Smooth muscle cell (in vitro differentiated cells): ENCODE measurements at regions not wholly inside any gene's neighbourhood (a gene's known extent, or its start where the extent isn't known, plus 50 kb on each side); places are given as distances from the start of the nearest gene placed in this dataset.

Experiments used
- DNase-seq: peaks from one replicate; lab custom pipeline; 2025; ENCODE audit not compliant: unreplicated experiment; lab: John Stamatoyannopoulos, UW
- H2AFZ ChIP-seq: fragments of 200-600 bp; sonication (generic); 2 replicates; pipeline ENCODE4 v1.6.0; 2016; ENCODE audit warnings: antibody characterized with exemption, low read depth, mild to moderate bottlenecking
- H3F3A ChIP-seq: fragments of 200-600 bp; sonication (generic); 2 replicates; pipeline ENCODE4 v1.6.0; 2017; ENCODE audit warnings: antibody characterized with exemption, low read depth
- H3K27ac ChIP-seq: fragments of 200-600 bp; sonication (generic); 2 replicates; pipeline ENCODE4 v1.5.1; 2016; ENCODE audit warnings: low read depth, mild to moderate bottlenecking
- H3K27me3 ChIP-seq: fragments of 200-600 bp; sonication (generic); 2 replicates; pipeline ENCODE4 v1.6.1; 2016; ENCODE audit warnings: low read depth, mild to moderate bottlenecking
- H3K36me3 ChIP-seq: fragments of 200-600 bp; sonication (generic); 2 replicates; pipeline ENCODE4 v1.5.1; 2016; ENCODE audit warnings: low read depth
- H3K4me1 ChIP-seq: fragments of 200-600 bp; sonication (generic); 2 replicates; pipeline ENCODE4 v1.5.1; 2016; ENCODE audit warnings: low read depth
- H3K4me2 ChIP-seq: fragments of 200-600 bp; sonication (generic); 2 replicates; pipeline ENCODE4 v1.6.0; 2016; ENCODE audit warnings: mild to moderate bottlenecking
- H3K4me3 ChIP-seq: fragments of 200-600 bp; sonication (generic); 2 replicates; pipeline ENCODE4 v1.5.1; 2016; ENCODE audit warnings: mild to moderate bottlenecking
- H3K79me2 ChIP-seq: fragments of 200-600 bp; sonication (generic); 2 replicates; pipeline ENCODE4 v1.6.0; 2016; ENCODE audit warnings: low read depth, mild to moderate bottlenecking
- H3K9ac ChIP-seq: fragments of 200-600 bp; sonication (generic); 2 replicates; pipeline ENCODE4 v1.6.0; 2016; ENCODE audit warnings: low read depth
- H3K9me3 ChIP-seq: fragments of 200-600 bp; sonication (generic); replicated peaks from 2 replicates; pipeline ENCODE4 v1.5.1; 2016; ENCODE audit warnings: low read depth
- H4K20me1 ChIP-seq: fragments of 200-600 bp; sonication (generic); 2 replicates; pipeline ENCODE4 v1.6.0; 2016; ENCODE audit warnings: low read depth
- WGBS: methylation state at CpG from one replicate; pipeline ENCODE4 v1.1.7; 2016; ENCODE audit warnings: low lambda C conversion rate; 5-methylcytosine and 5-hydroxymethylcytosine counted together
- TF ChIP-seq, protein P1 (sequence below): fragments of 200-600 bp; sonication (generic); IDR thresholded peaks from 2 replicates; pipeline ENCODE4 v1.5.1; 2017; ENCODE audit warnings: borderline replicate concordance, mild to moderate bottlenecking, antibody characterized with exemption; ENCODE audit not compliant: insufficient read depth, poor library complexity, severe bottlenecking

DNA sequence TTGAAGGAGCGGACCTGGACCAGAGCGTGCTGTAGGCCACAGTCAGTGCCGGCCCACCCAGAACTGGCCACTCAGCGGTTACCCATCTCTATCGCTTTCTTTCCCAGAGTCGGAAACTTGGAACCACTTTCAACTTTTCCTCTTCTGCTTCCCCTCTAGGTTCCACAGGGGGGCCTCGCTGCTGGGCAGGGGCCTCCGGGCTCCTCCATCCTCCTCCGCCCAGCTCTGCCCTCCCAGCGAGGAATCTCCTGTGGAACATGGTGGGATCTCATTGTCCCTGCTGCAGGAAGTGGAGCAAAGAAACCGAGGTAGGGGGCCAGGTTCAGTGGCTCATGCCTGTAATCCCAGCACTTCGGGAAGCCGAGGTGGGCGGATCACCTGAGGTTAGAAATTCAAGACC lies 139.2 kb downstream of the ETS2 start:
- H3K27ac ChIP-seq, result no peak overlapping the region

DNA sequence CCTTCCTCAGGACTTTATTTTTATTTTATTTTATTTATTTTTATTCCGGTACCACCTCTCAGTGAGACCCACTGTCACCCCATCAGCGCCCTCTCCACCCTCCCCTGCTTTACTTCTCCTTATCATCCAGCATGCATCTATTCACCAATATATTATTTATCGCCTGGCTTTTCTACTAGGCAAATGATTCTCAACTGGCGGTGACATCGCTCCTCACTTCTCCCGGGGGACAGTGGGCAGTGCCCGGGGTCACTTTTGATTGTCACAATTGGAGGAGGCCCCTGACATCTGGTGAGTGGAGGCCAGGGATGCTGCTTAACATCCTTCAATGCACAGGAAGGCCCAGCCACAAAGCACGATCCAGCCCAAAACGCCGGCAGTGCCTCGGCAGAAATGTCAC lies 138.7 kb downstream of the ETS2 start:
- no peak overlapping the region for H2AFZ ChIP-seq
- TF ChIP-seq, protein P1, sequence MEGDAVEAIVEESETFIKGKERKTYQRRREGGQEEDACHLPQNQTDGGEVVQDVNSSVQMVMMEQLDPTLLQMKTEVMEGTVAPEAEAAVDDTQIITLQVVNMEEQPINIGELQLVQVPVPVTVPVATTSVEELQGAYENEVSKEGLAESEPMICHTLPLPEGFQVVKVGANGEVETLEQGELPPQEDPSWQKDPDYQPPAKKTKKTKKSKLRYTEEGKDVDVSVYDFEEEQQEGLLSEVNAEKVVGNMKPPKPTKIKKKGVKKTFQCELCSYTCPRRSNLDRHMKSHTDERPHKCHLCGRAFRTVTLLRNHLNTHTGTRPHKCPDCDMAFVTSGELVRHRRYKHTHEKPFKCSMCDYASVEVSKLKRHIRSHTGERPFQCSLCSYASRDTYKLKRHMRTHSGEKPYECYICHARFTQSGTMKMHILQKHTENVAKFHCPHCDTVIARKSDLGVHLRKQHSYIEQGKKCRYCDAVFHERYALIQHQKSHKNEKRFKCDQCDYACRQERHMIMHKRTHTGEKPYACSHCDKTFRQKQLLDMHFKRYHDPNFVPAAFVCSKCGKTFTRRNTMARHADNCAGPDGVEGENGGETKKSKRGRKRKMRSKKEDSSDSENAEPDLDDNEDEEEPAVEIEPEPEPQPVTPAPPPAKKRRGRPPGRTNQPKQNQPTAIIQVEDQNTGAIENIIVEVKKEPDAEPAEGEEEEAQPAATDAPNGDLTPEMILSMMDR, result no peak
- no peak overlapping the region for H3K4me2 ChIP-seq
- H3F3A ChIP-seq, result peaks cover 5% of the 10 kb centered on the region
- no peaks in the 10 kb centered on the region for H3K9me3 ChIP-seq
- no peak for DNase-seq
- H3K9ac ChIP-seq, result no peak overlapping the region
- no peaks in the 10 kb centered on the region for H3K36me3 ChIP-seq
- H3K4me1 ChIP-seq, result no peaks in the 10 kb centered on the region
- H3K4me3 ChIP-seq, result no peak overlapping the region
- no peaks in the 10 kb centered on the region for H4K20me1 ChIP-seq
- no peaks in the 10 kb centered on the region for H3K27me3 ChIP-seq
- H3K79me2 ChIP-seq, result no peaks in the 10 kb centered on the region
- no peak overlapping the region for H3K27ac ChIP-seq
- 91% methylated on average over 11 of the region's 11 CpGs for WGBS

More for the DNA sequence above, 139.2 kb downstream of the ETS2 start:
- Histone ChIP-seq H4K20me1 (no peaks in the 10 kb centered on the region), H3K4me1 (no peaks in the 10 kb centered on the region), H3K79me2 (no peaks in the 10 kb centered on the region), H3K4me2 (no peak overlapping the region), H3K9me3 (no peaks in the 10 kb centered on the region), H3K4me3 (no peak overlapping the region), H3K36me3 (no peaks in the 10 kb centered on the region), H2AFZ (no peak overlapping the region), H3F3A (peaks cover 5% of the 10 kb centered on the region), H3K9ac (no peak overlapping the region), H3K27me3 (no peaks in the 10 kb centered on the region)
- TF ChIP-seq, protein P1, result no peak
- DNase-seq, result no peak
- 87% methylated on average over 14 of the region's 14 CpGs for WGBS

DNA sequence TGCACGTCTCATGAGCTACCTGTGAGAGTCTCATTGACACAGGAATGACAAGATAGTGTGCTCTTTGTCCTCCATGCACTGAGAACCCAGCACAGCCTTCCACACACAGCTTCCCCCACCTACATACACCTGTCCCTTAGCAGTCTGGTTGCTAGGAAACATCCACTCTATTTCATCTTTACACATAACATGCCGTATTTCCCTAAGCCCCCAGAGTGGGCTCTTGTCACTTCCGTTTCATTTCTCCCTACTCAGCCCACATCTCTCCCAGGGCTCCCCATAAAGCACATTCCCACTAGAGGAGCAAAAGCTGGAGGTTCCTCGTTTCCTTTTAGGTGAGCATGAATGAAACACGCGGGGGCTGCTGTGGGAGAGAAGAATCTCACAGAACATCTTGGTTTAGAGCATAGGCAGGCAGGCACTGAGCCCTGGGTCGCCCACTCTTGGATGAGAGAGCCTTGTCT lies 137.1 kb downstream of the ETS2 start:
- Histone ChIP-seq H3K4me3 (no peak overlapping the region), H3K79me2 (no peaks in the 10 kb centered on the region), H4K20me1 (no peaks in the 10 kb centered on the region), H2AFZ (no peak overlapping the region), H3F3A (peaks cover 5% of the 10 kb centered on the region), H3K9ac (no peak overlapping the region), H3K27ac (no peak overlapping the region), H3K36me3 (no peaks in the 10 kb centered on the region), H3K4me1 (no peaks in the 10 kb centered on the region), H3K4me2 (no peak overlapping the region), H3K9me3 (no peaks in the 10 kb centered on the region), H3K27me3 (no peaks in the 10 kb centered on the region)
- TF ChIP-seq, protein P1, result no peak
- no peak for DNase-seq
- WGBS, result 97% methylated on average over 7 of the region's 7 CpGs

DNA sequence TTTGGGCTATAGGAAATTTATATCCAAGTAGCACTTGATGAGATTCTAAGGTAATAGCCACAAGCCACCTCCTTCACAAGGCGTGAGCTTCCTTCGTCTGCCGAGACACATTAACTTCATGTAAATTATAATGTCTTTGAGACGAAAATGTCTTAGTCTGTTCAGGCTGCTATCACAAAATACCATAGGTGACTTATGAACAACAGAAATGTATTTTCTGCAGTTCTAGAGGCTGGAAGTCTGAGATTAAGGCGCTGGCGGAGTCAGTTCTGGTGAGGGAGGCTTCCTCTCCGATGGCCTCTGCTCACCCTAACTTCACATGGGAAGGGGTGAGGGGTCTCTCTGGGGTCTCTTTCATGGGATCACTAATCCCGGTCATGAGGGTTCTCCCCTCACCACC lies 133.0 kb downstream of the ETS2 start:
- TF ChIP-seq, protein P1, result no peak

More for the DNA sequence above, 133.0 kb downstream of the ETS2 start:
- Histone ChIP-seq H4K20me1 (no peaks in the 10 kb centered on the region), H3K27me3 (no peaks in the 10 kb centered on the region), H3K9me3 (no peaks in the 10 kb centered on the region), H2AFZ (no peak overlapping the region), H3F3A (no peaks in the 10 kb centered on the region), H3K27ac (no peak overlapping the region), H3K4me3 (no peak overlapping the region), H3K9ac (no peak overlapping the region), H3K4me1 (no peaks in the 10 kb centered on the region), H3K79me2 (no peaks in the 10 kb centered on the region), H3K4me2 (no peak overlapping the region), H3K36me3 (no peaks in the 10 kb centered on the region)
- DNase-seq, result no peak
- 85% methylated on average over 8 of the region's 8 CpGs for WGBS
